Vagina (tissue), 2 donors: ENCODE measurements at regions not wholly inside any gene's neighbourhood (a gene's known extent, or its start where the extent isn't known, plus 50 kb on each side); places are given as distances from the start of the nearest gene placed in this dataset.

ENCODE experiments used
- CTCF ChIP-seq, 3 experiments: fragments of 450-650 bp in 2 of 3; fragments of 200-600 bp in 1 of 3; sonication (generic) in 1 of 3; IDR thresholded peaks; one replicate each; pipeline ENCODE4 v1.5.1; 2017 to 2019; ENCODE audit warnings: antibody characterized with exemption in 3 of 3, mild to moderate bottlenecking in 2 of 3, moderate library complexity in 2 of 3
- POLR2A ChIP-seq, 2 donors: fragments of 450-650 bp; IDR thresholded peaks; one replicate each; pipeline ENCODE4 v1.6.1; 2017; ENCODE audit warnings: antibody characterized with exemption in 2 of 2, mild to moderate bottlenecking in 2 of 2, moderate library complexity in 2 of 2
- POLR2AphosphoS5 ChIP-seq, 2 donors: sonication (generic); formaldehyde crosslinking; IDR thresholded peaks; one replicate each; pipeline ENCODE4 v1.9.0; 2017; ENCODE audit warnings: antibody characterized with exemption in 2 of 2, mild to moderate bottlenecking in 2 of 2, low read depth in 1 of 2; ENCODE audit not compliant: insufficient read depth in 1 of 2

GRCh38 chr21:39014747-39015146, 168.5 kb downstream of the PSMG1 start:
- TF ChIP-seq CTCF (IDR thresholded peaks at IDR 0.05) = no peak
- TF ChIP-seq POLR2A (IDR thresholded peaks at IDR 0.05) = no peak
- peak in 1 of 2 donors; percentile 23 for TF ChIP-seq POLR2AphosphoS5 (IDR thresholded peaks at IDR 0.05; ENCODE audit: insufficient read depth in 1 of 2, low read depth in 1 of 2)
